ENCODE measurements at regions not wholly inside any gene's neighbourhood (a gene's known extent, or its start where the extent isn't known, plus 50 kb on each side); places are given as distances from the start of the nearest gene placed in this dataset.
"Not testable (repeated sequence)": the region's sequence is repeated elsewhere in the genome, so short reads cannot be mapped to it uniquely, and the experiment has no call there.

GRCh38 chr9:22508354-22508753 lies 61.7 kb downstream of the DMRTA1 start:
- DNase-seq = not testable (repeated sequence)

GRCh38 chr9:22508790-22509189 lies 62.2 kb downstream of the DMRTA1 start:
- no peak for DNase-seq

DNA sequence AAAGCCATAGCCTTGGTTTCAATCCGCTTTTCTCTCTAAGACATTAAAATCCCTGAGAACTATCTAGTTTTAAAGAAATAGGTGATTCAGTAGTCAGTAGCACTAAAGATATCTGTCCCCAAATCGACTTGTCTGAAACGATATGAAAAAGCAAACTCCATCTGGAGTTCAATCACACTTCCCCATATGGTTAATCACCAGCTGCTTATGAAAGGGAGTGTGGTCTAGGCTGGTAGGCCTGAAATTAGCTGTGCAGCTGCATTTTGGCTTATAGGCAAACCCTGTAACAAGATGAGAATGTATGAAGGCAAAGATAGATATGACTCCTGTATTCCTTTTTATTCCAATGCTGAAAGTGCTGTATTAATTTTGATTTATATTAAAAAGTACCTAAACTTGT lies 65.9 kb downstream of the DMRTA1 start:
- DNase-seq = no peak

DNA sequence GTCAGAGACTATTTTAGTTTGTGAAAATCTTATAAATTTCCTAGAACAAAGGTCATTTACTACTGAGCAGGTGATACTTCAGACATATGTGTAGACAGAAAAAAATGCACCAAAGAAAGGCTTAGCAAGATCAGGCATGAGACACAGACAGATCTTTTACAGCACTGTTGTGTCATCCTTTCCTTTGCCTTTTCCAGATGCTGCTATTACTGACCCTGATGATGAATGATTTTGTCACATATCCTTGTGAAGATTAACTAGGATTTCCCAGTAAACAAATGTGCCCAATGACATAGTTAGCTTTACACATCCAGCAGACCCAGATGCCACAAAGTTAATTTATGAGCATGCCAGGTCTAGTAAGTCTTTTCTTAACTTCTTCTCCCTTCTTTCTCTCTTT lies 68.2 kb downstream of the DMRTA1 start:
- no peak for DNase-seq

GRCh38 chr9:22522206-22522740 lies 75.6 kb downstream of the DMRTA1 start:
- DNase-seq = no peak

DNA sequence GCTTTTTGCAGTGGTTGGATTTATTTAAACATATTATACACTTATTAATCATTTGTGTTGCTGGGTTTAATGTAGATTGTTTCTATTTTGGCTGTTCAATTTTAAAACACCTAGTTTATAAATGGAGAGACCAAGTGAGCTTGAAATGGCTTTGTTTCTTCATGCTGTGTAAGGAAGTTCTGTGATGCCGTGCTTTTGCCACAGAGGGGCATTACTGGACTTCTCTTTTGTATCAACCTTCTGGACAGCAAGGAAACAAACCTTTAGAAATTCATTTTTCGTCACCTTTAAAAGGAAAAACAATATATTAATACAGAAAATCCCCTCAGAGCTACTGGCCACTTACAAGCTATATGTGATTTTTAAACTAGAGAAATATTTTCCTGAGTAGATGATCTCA lies 81.9 kb downstream of the DMRTA1 start:
- no peak for DNase-seq

- DNase-seq = peak; percentile 68
Observed at GRCh38 chr9:22529426-22530199, 83.0 kb downstream of the DMRTA1 start.

DNA sequence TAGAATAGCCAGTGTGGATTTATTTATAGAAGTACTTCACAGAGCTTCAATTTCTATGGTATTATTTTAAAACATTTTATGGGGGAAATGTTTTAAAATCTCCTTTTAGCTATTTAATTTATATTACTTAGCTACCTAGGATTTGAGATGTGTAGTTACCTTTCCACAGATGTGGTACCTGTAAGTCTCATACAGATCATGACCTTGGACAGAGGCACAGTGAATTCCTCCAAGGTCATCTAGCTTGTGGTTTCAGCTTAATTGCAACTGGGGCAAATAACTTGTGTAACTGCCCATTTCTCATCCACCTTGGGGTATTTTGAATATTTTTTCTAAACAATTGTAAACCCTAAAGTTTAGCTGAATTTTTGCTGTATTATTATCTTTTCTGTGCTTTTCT lies 89.2 kb downstream of the DMRTA1 start:
- no peak for DNase-seq

DNA sequence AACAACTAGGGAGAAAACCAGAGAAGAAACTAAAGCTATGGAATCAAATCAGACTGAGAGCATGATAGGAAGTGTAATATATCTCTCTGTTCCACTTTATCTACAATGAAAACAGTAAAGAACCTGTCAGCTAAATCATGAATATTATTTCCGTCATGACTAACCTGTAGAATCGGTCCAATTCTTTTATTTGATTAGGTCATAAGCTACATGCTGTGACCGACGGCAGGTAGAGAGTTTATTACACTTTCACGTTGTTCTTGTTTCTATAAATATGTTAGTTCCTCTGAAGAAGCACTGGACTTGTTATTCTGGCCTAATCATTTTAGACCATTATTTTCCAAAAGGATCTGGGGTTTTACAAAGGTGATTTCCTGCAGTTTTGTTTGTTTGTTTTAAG lies 91.1 kb downstream of the DMRTA1 start:
- DNase-seq = no peak

DNA sequence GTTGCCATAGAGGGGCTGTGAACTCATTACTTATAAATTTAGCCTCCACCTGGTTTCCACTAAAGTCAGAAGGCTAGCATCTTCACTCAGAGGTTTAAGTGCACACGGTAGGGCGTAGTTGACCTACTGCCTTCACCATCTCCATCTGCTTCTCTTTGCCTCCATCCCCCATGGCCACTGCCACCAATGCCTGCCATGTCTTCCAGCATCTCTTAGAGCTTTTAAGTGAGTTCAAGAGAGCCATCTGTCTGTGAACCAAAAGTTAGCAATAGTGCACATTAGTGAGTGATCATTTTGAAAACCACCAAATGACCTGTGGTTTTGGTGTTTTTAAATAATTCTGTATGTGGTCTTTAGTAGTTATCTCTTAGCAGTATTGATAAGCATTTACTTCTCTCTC lies 102.0 kb downstream of the DMRTA1 start:
- no peak for DNase-seq

DNA sequence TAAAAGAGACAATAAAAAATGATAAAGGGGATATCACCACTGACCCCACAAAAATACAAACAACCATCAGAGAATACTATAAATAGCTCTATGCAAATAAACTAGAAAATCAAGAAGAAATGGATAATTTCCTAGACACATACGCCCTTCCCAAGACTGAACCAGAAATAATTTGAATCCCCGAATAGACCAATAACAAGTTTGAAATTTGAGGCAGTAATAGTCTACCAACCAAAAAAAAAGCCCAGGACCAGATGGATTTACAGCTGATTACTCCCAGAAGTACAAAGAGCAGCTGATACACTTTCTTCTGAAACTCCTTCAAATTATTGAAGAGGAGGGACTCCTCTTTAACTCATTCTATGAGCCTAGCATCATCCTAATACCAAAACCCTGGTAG lies 128.1 kb downstream of the DMRTA1 start:
- DNase-seq = no peak

DNA sequence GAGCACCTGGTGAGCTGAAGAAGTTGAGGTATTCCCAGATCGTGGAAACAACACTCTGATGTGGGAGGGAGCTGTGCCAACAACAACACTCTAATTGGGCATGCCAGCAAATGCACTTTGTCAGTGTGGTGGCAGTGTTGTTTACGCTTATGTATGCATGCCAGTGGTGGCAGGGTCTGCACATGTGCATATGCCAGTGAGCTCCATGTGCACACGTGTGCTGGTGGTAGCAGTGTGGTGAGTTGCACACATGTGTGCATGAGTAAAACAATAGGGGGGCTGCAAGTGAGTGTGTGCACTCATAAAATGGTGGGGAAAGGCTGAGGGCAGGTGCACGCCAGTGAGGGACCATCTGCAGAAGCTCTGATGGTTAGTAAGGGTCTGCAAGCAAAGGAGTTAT lies 134.2 kb downstream of the DMRTA1 start:
- DNase-seq = no peak

- no peak for DNase-seq
Observed at GRCh38 chr9:22582221-22582620, 135.6 kb downstream of the DMRTA1 start.

DNA sequence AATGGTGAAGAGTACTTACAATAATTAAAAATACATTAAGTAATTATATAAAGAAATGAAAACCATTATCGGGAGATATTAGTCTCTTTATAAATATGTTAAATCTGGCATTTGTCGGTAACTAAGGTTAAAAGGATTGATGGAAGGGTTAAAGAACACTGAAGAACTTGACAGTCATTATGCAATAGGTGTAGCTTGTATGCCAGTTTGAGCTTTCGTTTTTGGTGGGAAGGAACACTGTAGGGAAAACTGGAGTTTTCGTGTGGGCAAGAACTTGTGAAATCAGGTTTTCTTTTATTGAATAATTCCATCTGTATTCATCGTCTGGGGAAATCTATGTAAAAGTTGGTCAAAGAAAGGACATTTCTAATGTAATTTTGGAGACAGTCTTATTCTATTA lies 142.3 kb downstream of the DMRTA1 start:
- DNase-seq = no peak

- DNase-seq = no peak
Observed at GRCh38 chr9:22590336-22591033, 143.9 kb downstream of the DMRTA1 start.

DNA sequence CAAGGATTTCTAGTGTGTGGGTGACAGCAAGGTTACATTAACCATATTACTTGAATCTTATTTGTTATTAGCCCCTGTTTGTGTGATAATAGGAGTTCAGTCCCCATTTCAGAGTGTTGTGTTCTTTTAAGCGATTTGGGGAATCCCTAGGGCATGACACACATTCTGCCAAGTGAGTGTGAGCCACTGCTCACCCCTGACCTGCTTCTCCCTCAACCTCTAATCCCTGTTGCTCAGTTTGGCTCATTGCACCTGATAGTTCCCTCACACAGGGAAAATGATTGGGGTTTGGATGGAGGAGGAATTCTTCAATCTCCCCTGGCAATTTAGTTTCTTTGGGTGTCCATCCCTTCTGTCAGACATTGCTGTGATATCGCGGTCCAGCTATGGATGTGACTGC lies 149.2 kb downstream of the DMRTA1 start:
- DNase-seq = no peak

DNA sequence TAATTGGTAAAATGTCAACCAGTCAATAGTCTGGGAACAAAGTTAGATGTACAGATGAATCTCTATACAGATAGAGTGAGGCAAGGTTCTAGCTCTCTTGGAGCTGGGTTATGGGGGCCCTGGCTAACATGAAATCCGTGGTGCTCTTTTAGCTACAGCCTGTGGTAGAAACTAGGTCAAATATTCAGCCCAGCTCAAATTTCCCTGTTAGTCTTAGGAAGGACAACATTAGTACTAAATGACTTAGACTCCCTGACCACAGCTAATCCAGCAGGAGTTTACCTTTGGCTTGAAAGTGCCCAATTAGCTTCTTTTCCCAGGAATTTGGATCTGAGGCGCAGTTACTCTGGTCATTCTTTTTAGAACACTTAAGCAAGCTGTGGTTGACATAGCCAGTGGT lies 170.5 kb downstream of the DMRTA1 start:
- no peak for DNase-seq

- DNase-seq = no peak
Observed at GRCh38 chr9:22622815-22623214, 176.2 kb downstream of the DMRTA1 start.

DNA sequence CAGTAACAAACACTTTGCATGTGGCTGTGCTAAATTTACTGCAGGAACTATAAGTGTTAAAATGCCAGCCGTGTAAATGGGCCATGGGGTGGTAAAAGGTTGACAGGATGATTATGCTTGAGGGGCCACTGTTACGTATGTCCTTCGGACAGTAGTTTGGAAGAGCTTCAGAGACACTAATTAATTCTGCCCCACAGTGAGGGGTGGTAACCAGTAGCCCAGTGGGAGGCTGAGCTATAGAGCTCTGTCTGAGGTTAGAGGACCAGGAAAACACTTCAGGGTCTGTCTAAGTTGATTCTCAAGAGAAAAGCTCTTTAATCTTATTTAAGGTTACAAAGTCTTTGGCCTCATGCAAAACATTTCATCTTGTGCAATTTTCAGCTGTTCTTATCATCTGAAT lies 176.6 kb downstream of the DMRTA1 start:
- DNase-seq = no peak

DNA sequence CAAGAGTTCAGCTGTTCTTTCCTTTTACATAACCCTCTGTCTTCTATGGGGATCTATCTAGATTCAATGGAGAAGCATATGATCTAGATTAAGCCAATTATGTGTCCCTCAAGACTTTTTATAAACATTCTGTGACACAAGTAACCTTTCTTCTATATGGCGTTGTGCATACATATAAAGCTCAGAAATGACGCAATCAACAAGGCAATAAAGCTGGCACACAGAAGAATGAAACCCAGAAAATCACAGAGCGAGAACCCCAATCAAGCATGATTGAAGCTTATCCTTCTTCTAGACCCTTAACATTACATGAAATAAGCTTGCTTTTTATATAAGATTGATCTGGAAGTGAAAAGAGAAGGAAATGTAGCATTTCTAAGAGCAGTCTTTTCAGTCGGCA lies 178.9 kb downstream of the DMRTA1 start:
- DNase-seq = no peak

DNA sequence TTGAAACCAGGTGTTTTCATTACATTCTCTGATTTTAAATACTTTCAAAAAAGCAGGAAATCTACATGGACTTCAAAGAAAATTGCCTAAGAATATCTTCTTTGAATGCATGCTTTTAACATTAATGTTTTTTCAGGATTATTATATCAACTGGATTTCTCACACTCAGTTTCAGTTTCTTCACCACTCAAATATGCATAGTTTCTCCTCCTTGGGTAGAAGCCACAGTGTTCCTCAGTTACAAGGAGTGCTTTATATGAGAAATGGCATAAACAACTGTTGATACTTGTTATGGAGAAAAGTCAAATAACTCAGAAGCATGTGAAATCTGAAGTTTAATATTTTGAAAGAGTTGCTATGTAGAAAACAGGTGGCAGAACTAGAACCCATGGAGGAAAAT lies 196.9 kb downstream of the DMRTA1 start:
- DNase-seq = no peak

DNA sequence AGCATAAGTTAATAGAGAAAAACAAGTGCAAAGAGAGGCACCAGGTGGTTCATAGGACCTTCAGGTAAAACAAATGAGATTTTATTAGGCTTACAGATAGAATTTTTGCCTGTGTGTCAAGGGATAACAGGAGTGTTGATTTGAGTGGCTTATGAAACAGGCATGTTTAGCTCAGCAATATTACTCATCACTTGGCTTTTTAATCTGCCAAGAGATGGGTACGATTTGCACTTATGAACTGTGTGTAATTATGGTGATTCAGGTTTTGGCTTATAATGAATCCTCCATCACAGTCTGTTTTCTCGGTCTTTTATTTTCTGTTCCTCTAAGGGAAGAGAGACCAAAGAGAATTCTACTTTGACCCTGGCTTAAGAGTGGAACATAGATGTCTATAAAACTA lies 199.3 kb downstream of the DMRTA1 start:
- no peak for DNase-seq

DNA sequence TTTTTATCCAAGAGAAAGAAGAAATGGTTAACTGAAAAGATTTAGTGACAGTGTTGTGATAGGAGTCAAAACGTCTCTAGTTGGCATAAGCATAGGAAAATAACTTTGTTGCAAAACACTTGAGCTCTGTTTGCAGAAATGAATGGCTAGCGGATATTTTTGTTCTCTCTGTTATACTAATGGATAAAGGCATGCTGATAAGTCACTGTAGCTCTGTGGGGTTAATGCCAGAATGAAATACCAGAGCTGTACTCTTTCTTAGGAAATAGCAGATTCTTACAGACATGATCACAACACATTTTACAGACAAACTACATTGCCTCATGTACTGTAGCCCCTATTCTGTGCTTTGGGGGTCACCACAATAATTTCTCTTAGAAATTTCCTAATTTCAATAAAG lies 202.8 kb downstream of the DMRTA1 start:
- DNase-seq = no peak

DNA sequence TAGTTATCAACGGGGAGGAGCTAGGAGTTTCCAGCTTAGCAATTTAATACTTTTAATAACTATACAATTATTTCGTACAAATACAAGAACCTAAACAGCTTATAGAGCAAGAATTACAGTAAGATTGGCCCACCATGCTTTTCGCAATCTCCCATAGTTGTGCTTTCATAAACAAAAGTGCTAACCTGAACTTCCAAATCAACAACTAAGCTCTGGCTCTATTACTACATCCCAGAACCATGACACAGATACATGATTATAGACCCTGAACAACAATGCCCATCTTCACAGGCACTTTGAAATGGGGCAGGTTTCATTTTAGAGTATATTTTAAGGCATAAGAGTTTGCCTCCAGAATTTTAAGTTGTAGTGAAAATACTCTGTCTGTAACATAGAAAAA lies 203.5 kb downstream of the DMRTA1 start:
- DNase-seq = no peak

GRCh38 chr9:22650946-22651345 lies 204.3 kb downstream of the DMRTA1 start:
- DNase-seq = no peak
